Astrocyte (in vitro differentiated cells and primary cell): ENCODE measurements at regions not wholly inside any gene's neighbourhood (a gene's known extent, or its start where the extent isn't known, plus 50 kb on each side); places are given as distances from the start of the nearest gene placed in this dataset.

ENCODE experiments used
- CTCF ChIP-seq: IDR thresholded peaks from 2 replicates; pipeline ENCODE4 v1.5.1; 2011; ENCODE audit warnings: low read depth, mild to moderate bottlenecking, inconsistent platforms, low read length, moderate library complexity; ENCODE audit not compliant: insufficient read depth
- EZH2 ChIP-seq: IDR thresholded peaks from 2 replicates; pipeline ENCODE4 v1.6.1; 2012; ENCODE audit warnings: mild to moderate bottlenecking, low read length, inconsistent platforms; ENCODE audit not compliant: insufficient read depth

GRCh38 chr4:20166544-20166943 is 85.2 kb upstream of the SLIT2 start:
- TF ChIP-seq CTCF (no peak), EZH2 (no peak)
